Epidermal melanocyte (primary cell): ENCODE measurements at regions not wholly inside any gene's neighbourhood (a gene's known extent, or its start where the extent isn't known, plus 50 kb on each side); places are given as distances from the start of the nearest gene placed in this dataset.
"Not testable (repeated sequence)": the region's sequence is repeated elsewhere in the genome, so short reads cannot be mapped to it uniquely, and the experiment has no call there.

Experiments used
- DNase-seq: peaks from one replicate; pipeline ENCODE4 v3.0.0; 2011; ENCODE audit warnings: low spot score; ENCODE audit not compliant: insufficient read length

DNA sequence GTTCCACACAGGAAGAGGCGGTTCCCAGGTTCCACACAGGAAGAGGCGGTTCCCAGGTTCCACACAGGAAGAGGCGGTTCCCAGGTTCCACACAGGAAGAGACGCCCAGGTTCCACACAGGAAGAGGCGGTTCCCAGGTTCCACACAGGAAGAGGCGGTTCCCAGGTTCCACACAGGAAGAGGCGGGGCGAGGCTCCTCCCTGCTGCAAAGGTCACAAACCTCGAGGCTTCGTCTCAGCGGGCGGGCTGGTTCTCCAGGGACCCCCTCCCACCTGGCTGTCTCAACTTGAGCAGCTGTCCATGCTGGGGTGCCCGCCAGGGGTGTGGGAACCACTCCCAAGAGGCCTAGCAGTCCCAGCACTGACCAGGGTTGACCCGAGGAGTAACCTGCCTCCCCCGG, 94.3 kb upstream of the RUFY1 start:
- DNase-seq: not testable (repeated sequence)

DNA sequence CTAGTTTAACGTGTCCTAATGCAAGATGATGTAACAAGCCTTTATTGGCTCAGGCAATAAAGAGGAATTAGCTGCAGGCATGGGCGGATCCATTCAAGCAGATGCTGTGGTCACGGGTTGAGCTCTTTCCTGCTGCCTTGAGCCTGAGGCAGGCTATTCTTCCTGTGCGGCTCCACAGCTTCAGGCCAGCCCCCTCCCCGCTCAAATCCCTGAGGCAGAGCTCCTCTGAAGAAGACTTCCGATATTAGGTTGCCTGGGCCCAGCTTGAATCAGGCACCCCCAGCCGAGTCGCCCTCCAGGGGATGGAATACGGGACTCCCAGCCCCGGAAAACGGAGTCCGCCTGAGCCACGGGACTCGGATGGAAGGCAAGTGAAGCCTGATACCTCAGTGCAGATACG, 95.0 kb upstream of the RUFY1 start:
- DNase-seq: no peak

DNA sequence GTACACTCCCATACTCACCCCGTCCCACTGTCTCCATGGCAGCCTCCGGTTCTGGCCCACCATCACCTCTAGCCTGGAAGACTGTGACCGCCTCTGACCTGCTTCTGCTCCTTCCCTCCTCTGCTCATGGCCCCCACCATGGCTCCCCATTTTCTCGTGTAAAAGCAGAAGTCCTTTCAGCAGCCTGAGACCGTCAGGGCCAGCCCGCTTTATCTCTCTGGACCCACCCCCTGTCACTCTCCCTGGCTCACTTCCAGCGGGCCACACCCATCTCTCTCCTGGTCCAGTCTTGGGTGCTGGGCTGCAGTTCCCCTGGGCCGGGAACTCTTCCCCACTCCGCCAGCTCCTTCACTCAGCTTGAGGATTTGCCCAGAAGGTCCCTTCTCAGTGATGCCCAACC, 96.0 kb upstream of the RUFY1 start:
- DNase-seq: no peak

- no peak for DNase-seq
Measured at GRCh38 chr5:179453616-179454015, 96.7 kb upstream of the RUFY1 start.

GRCh38 chr5:179452356-179453230, 97.8 kb upstream of the RUFY1 start:
- no peak for DNase-seq

DNA sequence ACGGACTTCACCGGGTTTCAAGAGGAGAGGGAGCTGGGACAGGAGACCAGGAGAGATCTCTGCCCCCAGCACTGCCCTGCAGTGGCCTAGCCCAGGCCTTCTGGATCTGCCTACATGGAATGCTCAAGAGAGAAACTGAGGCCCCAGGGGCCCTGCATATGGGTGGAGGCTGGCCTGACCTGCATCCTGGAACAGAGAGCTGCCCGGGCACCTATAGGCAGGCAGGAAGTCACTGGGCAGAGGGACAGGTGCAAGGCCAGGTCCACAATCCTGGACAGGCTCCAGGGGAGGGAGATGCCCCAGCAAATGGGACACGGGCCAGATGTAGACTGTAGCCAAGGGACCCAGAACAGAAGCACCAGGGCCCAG, 98.5 kb upstream of the RUFY1 start:
- no peak for DNase-seq

DNA sequence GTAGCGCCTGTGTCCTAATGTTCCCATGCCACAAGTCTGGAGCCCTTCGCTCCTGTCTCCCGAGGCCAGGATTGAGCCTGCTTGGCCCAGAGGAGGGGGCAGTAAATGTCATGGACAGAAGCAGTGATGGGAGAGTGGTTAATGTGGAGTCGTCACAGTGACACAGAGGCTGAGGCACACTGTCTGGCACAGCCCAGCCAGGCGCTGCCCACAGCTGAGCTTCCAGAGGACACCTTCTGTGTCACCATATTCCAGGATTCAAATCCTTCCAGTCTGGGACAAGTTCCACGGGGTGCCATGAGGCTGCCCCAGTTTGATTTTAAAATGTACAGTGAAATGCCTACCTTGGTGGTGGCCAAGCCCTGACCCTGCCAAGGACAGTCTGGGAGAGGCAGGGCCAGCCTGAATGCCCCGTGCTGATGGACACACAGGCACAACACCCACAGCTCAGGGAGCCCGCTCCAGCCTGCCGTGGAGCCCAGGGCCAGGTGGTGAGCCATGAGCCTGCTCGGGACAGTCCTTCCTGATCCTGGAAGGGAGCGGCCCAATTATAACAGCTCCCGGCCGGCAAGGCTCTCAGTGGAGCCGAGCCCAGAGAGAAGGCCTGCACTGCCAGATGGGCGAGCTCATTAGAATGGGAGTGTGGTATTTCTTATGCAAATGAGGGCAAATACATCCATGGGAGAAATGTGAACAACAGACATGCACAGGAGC, 99.1 kb upstream of the RUFY1 start:
- no peak for DNase-seq

DNA sequence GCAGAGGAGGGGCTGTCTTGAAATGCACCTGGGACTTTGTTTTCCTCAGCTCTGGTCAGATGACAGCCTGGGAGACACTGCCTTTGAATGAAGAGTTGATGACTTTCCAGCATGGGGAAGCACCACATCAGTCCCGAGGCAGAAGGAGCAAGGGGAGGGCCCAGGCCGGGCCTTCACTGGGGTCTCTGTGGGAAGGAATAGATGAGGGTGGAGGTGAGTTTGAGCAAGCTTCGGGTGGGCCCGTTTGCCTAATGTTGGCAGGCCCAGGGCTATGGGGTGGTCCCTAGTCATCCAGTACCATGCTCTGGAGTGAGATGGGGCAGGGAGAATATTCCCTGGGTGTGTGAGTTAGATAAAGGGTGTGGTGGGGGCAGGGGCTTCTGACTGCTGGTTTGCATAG, 100.4 kb upstream of the RUFY1 start:
- not testable (repeated sequence) for DNase-seq

DNA sequence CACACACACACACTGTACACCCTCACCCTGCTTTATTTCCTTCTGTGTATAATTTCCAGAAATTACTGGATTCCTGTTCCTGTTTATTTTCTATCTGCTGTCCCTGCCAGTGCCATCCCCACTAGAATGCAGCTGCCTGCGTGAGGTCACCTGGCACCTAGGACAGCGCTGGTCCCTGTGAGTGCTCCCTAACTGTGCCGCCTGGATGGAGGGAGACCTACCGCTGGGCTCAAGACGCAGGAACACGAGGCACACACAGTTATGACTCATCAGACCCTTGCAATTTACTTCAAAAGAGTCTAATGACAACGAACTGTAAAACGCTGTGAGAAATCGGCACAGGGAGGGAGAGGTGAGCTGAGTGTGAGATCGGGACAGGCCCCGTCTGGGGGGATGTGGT, 102.1 kb upstream of the RUFY1 start:
- not testable (repeated sequence) for DNase-seq

DNA sequence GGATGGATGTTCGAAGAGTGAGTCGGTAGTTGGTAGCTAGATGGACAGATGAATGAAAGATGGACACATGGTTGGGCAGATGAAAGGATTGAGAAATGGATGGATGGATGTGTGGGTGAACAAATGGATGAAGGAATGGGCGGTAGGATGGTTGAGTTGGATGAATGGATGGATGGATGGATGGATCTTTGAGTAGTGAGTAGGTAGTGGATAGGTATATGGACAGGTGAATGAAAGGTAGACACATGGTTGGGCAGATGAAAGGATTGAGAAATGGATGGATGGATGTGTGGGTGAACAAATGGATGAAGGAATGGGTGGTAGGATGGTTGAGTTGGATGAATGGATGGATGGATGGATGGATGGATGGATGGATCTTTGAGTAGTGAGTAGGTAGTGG, 97.0 kb upstream of the ADAMTS2 start:
- not testable (repeated sequence) for DNase-seq

DNA sequence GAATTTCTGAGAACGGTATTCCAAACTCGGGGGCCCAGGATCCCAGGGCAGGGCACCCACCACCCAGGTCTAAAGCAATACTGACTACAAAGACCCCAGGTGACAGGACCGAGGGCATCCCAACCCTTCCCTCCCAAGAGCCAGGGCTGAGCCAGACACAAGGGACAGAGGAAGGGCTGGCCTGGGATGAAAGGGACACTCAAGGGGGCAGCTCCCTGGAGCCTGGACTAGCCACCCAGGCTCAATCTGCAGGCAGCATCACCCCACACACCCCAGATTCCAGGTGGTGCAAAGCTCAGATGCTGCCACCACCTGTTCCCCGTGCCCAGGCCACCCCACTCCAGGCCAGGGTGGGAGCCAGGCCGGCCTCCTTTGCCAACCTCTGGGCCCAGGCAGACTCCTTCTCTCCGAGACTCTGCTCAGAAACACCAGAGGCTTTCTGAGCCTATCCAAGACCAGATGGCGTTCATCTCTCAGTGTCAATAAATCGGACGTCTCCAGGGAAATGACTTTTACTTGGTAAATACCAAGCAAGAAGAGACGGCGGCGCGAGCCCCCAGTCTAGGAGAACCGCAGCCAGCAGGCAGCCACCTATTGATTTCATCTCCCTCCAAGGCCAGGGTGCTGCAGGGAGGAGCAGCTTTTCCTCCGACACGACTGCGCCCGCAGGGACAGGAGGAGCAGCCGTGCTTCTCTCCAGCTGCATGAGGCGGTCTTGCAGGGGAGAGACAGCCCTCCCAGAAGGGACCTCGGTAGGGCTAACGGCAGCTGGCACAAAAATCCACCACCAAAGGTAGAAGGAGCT, 94.1 kb upstream of the ADAMTS2 start:
- DNase-seq: no peak

DNA sequence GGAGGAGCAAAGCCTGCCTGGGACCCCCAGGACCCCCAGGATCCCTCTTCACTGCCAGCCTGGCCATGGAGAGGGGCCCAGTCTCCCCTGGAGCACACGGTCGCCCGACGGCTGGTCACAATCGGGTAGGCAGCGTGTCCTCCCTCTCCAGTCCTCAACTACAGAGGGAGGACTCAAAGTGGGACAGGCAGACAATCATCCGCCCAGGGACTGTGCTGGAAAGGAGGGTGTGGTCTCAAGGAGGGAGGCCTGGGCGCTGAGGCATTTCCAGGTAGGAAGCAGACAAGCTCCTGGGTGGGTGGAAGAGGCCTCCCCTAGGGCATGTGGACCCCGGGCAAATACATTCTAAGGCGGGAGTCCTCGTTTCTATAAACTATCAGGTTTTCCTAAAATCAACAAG, 93.2 kb upstream of the ADAMTS2 start:
- no peak for DNase-seq

DNA sequence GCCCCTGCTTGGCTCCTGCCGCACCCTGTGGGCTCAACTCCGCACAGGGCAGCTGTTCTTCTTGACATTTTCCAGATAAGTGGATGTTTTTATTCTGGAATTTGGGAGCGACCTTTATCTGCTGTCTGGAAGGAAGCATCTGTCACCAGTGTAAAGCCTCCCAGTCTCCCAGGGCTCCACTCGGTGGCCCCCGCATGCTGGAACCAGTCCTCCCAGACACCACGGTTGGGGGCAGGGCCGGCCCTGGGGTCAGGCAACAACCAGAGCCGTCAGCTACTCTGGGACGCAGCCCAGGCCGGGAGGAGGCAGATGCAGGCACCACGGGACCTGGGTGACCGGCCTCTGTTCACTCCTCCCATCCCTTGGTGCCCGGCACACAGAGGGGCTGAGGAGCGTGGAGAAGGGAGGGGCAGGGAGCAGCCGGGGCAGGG, 92.8 kb upstream of the ADAMTS2 start:
- no peak for DNase-seq

GRCh38 chr5:179437341-179438001, 92.2 kb upstream of the ADAMTS2 start:
- no peak for DNase-seq

DNA sequence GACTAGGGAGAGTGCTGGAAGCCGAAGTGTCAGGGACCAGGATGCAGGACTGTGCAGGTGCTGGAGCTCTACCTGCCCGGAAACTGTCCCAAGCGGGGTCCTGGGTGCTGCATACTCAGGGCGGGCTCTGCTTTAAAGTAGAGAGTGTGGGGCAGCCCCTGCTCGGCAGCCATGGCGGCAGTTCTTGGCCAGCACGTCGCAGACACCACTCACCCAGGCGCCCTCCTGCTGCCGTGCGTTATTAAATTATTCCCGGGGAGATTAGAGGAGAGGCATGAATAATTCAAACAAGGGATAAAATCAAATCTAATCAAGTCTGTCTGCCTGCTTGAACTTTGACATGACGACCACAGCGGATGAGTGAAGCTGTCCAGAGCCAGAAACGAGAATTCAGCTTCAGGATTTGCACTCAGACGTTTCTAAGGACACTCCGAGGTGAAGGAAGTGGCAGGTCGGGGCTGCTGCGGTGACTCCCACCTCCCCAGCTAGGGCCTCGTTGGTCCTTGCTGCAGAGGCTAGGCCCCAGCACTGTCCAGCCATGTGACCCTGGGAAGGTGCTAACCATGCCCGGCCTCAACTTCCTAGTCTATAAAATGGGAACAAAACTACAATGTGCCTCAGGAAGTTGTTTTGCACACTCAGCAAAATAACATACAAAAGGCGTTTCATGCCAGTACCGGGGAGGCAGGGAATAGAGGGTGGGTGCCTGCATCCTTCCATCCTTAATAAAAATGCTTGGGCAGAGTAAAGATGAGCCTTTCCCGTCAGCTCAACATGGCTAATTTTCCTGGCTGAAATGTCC, 91.3 kb upstream of the ADAMTS2 start:
- no peak for DNase-seq

GRCh38 chr5:179435731-179436315, 90.6 kb upstream of the ADAMTS2 start:
- DNase-seq: no peak

DNA sequence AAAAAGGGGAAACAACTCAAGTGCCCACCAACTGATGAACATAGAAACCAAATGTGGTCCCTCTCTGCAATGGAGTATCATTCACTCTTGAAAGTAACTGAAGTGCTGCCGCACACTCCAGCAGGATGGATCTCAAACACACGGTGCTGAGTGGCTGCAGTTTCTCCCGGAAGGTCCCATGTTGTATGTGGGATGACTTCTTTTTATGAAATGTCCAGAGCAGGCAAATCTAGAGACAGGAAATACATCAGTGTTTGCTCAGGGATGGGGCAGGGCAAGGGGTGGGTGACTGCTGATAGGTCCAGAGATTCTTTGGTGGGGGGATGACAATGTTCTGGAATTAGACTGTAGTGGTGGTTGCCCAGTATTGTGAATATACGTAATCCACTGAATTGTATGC, 89.9 kb upstream of the ADAMTS2 start:
- no peak for DNase-seq

DNA sequence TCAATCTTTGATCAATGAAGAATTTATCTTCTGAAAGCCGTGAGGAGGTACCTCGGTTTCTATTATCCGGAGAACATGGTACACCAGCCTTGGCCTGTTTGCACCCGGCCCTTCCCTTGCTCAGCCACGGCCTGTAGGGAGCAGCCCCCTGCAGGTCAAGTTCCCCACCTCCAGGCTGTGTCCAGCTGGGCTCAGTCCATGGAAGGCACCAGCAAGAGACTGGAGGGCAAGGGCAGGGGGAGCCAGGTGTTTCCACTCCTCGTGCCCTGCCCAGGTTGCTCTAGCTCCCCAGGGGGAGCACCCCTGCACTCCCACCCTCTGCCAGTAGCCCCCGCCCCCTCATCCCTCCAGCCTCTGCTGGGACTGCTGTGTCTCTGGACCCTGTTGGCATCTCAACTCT, 87.3 kb upstream of the ADAMTS2 start:
- no peak for DNase-seq

DNA sequence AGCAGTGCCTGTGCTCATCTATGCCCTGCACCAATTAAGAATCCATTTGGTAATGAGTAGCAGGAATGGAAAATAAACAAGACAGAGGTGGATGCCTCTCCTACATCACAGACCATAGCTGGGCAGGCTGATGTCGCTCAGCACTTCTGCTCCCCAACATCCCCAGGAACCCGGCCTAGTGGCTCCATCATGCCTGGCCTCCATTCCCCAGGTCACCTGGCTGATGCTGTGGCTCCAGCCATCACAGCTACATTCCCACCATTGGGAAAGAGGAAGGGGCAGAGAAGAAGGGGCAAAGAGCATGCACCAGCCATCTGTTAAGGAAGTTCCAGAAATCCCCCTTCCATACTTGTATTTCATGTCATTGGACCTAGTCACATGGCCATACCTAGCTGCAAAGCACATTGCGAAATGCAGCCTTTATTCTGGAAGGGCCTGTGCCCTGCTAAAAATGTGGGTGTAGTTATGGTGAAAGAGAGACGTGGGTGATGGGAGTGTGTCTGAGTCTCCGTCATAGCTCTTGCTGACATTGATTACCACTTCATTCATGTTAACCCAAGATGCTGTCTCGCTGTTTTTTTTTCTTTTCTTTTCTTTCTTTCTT, 86.1 kb upstream of the ADAMTS2 start:
- no peak for DNase-seq
